NCI-H82 (cell line): ENCODE measurements at regions not wholly inside any gene's neighbourhood (a gene's known extent, or its start where the extent isn't known, plus 50 kb on each side); places are given as distances from the start of the nearest gene placed in this dataset.
"Not testable (repeated sequence)": the region's sequence is repeated elsewhere in the genome, so short reads cannot be mapped to it uniquely, and the experiment has no call there.

Experiments used
- DNase-seq: peaks from one replicate; lab custom pipeline; 2025; lab: John Stamatoyannopoulos, UW

DNA sequence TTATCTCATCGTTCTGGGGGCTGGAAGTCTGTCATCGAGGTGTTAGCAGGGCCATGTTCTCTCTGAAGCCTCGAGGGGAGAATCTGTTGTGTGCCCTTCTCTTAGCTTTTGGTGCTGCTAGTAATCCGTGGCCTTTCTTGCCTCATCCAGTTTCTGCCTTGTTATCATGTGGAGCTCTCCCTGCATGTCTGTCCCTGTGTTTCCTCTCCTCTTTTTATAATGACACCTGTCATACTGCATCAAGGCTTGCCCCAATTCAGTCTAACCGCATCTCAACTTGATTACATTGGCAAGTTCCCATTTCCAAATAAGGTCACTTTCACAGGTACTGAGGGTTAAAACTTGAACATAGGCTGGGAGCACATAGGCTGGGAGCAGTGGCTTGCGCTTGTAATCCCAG is 82.6 kb upstream of the CNIH3 start:
- no peak for DNase-seq

DNA sequence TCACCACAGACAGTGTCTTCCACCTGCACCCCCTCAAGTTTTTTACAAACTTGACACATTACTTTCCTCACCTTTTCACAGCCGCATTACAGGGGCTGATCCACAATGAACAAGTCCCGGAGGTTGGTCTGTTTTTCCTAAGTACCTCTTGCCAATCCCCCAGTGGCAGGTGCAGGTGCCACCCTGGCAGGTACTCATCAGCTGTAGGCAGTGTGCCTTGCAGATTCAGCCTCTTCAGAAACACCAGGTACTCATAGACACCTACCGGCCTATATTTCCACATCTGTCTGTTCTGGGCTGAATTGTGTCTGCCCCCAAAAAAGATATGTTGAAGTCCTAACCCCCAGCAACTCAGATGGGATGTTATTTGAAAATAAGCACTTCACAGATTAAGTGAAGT is 81.4 kb upstream of the CNIH3 start:
- DNase-seq: no peak

- no peak for DNase-seq
Measured at GRCh38 chr1:224535641-224536040, 80.5 kb upstream of the CNIH3 start.

- no peak for DNase-seq
Measured at GRCh38 chr1:224539971-224540370, 76.1 kb upstream of the CNIH3 start.

DNA sequence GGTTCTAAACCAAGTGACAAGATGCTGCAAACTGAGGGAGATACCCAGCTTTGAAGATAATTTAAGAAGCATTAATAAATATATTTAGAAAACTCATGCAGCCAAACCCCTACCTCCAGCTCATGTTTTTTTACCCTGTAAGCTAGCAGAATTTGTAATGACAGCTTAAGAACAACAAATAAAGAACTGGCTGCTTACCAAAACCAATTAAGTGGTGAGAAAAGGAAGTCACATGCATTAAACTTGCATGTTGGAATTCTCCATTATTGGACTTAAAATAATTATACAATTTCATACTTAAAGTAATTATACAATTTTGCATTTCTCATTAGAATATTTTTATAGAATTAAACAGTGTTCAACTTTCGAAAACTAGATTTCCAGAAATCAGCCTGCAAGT is 75.6 kb upstream of the CNIH3 start:
- no peak for DNase-seq

GRCh38 chr1:224541072-224541790 is 74.9 kb upstream of the CNIH3 start:
- DNase-seq: no peak

DNA sequence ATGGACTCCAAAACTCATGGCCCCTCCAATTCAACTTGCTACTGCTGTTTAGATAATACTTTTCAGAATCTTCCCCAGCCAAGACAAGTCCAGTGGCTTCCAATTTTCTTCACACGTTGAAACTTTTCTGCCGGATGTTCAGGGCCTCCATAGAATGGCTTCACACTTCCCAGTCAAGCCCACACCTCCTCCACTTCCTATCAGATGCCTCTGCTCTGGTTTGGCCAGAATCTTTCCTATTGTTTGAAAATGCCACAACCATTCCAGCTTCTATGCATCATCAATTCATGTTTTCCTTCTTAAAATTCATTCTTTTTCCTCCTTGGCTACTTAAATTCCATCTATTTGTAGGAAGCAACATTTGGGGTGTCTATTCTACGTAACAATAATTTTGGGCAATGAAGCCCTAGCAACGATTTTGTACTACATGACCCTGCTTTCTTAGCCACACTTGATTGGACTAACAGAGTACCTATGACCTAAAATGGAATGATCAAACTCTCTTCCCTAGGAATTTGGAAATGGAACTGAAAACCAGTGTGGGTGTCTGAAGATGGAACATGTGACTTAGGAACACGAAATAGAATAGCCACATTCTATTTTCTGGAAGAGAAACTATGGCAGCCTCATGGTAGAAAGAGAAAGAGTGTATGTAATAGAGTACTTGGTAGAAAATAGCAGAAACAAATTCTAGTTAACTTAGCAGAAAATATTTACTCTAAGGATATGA is 74.1 kb upstream of the CNIH3 start:
- no peak for DNase-seq

- DNase-seq: no peak
Measured at GRCh38 chr1:224542783-224543440, 73.2 kb upstream of the CNIH3 start.

DNA sequence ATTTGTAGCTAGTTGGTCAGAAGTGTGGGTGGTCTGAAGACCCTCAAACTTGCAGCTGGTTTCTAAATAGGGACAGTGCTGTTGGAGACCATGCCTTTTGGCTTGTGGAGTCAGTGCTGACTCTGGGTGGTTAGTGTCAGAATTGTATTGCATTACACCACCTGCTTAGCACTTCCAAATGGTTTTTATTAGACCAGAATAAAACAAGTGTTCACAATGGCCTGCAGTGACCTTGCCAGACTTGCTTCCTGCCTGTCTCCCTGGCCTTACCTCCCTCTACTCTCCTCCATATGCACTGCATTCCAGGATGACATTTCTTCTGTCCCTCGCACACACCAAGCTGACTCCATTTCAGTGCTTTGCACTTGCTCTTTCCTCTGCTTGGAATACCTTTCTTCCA is 72.7 kb upstream of the CNIH3 start:
- no peak for DNase-seq

GRCh38 chr1:224544346-224545110 is 71.6 kb upstream of the CNIH3 start:
- DNase-seq: no peak

DNA sequence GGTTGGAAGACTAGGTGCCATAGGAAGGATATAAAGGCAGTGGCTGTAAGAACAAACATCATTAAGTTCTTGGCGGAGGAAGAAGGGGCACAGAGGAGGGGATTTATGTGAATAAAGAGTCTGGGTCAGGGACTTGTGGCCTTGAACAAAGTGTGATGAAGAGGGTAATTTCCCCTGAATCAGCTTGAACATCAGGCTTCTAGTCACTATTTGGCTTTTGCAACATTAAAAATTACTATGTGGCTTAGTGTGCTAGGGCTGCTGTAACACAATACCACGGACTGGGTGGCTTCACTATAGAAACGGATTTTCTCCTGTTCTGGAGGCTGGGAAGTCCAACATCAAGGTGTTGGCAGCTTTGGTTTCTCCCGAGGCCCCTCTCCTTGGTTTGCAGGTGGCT is 70.5 kb upstream of the CNIH3 start:
- DNase-seq: no peak

GRCh38 chr1:224548676-224549075 is 67.4 kb upstream of the CNIH3 start:
- DNase-seq: no peak

GRCh38 chr1:224551189-224551588 is 64.9 kb upstream of the CNIH3 start:
- not testable (repeated sequence) for DNase-seq

DNA sequence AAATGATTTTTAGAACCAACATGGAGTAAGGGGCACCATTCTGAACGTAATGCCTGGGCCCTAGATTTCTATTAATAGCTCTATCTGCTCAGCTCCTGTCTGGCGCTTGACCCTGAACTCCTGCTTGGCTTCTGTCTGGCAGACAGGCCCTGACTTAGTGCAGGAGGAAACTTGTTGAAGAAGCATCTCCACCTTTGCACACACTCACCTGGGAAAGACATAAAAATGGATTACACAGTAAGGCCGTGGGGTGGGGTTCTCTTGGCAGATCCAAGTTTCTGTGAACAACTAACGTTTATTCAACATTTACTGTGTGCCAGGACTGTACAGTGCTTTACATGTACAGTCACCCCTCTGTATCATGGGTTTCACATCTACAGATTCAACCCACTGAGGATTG is 62.1 kb upstream of the CNIH3 start:
- DNase-seq: no peak

DNA sequence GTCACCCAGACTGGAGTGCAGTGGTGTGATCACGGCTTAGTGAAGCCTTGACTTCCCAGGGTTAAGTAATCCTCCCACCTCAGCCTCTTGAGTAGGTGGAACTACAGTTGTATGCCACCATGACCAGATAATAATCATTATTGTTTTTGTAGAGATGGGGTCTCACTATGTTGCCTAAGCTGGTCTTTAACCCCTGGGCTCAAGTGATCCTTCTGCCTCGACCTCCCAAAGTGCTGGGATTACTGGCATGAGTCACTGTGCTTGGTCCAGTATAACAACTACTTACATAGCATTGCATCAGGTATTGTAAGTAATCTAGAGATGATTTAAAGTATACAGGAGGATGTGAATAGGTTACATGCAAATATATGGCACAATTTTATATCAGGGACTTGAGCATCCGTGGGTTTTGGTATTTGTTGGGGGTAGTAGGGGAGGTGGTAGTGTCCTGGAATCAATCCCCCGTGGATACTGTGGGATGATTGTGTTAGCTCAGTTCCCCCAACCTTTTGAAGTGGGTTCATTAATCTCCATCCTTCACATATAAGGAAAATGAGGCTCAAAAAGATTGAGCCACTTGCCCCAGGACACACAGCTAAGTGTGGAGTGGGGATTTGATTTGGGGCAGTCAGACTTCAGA is 61.4 kb upstream of the CNIH3 start:
- DNase-seq: no peak

DNA sequence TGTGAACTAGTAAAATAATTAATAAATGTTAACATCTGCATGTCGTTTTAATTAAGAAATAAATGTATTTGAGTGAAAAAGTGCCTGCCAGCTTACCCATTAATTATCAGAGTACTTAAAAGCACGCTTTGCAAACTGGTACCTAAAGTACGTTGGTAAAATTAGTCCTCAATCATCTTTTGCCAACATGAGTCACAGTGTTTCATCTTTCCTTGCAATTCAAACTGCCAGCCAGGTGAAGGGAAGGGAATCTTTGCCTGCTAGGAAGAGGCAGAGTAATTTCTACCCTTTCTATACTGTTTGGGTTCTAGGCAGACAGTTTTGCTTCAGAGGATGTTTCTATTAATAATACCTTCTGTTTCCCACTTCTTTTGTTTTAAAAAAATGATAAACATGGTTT is 57.2 kb upstream of the CNIH3 start:
- DNase-seq: no peak

- DNase-seq: no peak
Measured at GRCh38 chr1:224559981-224560728, 56.0 kb upstream of the CNIH3 start.

DNA sequence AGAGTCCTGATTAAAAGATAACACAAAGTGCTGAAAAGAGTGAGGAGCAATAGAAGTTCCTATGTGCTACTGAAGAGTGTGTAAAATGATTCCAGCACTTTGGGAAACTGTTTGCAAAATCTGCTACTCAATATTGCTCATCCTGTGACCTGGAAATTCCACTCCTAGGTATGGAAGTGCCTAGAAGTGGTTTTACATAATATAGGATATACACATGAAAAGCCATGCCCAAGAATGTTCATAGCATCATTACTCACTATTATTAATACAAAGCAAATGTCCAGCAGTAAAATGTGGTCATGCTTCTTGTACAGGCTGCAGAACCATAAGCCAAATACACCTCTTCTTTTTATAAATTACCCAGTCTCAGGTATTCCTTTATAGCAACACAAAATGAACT is 53.2 kb upstream of the CNIH3 start:
- not testable (repeated sequence) for DNase-seq

GRCh38 chr1:224563666-224564065 is 52.5 kb upstream of the CNIH3 start:
- DNase-seq: peak; percentile 31

DNA sequence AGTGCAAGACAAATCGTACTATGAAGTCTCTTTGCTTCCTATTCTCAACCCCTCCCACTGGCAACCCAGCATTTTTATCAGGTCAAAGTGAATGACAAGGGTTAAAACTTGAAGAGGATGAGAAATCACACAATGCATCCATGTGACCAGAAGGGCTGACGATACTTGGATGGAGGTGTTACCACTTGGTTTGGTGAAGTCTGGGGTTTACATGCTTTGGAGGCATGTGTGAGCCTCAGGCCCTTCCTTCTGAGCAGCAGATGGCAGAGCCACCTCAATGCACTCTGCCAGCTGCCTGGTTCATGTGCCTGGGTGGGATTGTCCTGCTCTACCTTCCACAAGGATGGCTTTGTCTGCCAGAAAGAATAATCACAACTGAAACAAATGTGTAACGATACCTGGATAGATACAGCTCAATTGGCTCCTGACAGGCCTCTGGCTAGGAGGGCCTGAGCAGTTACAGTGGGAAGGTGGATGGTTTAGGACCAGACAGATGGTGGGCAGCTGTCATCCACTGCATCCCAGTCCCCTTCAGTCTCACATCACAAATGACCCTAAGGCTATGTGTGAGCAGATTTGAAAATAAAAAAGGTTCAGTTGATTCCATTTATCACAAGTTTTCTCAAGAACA is 51.5 kb upstream of the CNIH3 start:
- no peak for DNase-seq

DNA sequence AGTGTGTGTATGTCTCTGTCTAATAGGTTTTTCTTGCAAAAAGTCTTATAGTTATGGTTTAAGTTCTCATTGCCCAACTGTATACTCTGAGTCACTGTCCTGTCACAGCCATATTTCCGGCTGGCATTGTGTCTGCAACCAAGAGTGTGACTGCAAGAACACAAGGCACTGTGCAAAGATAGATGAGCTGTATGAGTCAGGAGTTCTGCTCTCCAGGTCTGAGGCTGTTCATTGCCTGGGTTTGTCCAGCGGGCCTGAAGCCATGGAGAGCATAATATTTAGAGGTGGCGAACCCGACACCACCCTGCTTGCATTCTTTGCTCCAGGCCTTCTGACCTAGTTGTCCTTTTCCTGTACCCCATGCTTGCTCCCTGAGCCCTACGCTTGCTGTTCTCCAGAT is 50.9 kb upstream of the CNIH3 start:
- no peak for DNase-seq
